ENCODE measurements at regions not wholly inside any gene's neighbourhood (a gene's known extent, or its start where the extent isn't known, plus 50 kb on each side); places are given as distances from the start of the nearest gene placed in this dataset.

GRCh38 chr2:217738061-217738460 is 264.7 kb downstream of the TNS1 start:
- no peak overlapping the region for H2AFZ ChIP-seq (ENCODE audit: low read depth)

GRCh38 chr2:217736776-217737550 is 265.8 kb downstream of the TNS1 start:
- Histone ChIP-seq H3K79me2 (ENCODE audit: insufficient read depth) (no peaks in the 10 kb centered on the region), H3K4me1 (ENCODE audit: control insufficient read depth in 1 of 2, insufficient read depth in 2 of 2, low read depth in 1 of 2, low read length in 1 of 2) (peaks cover 16 to 25% of the 10 kb centered on the region in 2 experiments; a peak in 3 of 4 replicates), H4K20me1 (ENCODE audit: insufficient read depth) (no peaks in the 10 kb centered on the region), H3K4me2 (no peak overlapping the region), H3K4me3 (ENCODE audit: low read depth in 2 of 2, low read length in 1 of 2) (no peak overlapping the region), H3K9me2 (no peaks in the 10 kb centered on the region), H3K36me3 (replicated peaks in 1 of 2; ENCODE audit: control insufficient read depth in 1 of 2, insufficient read depth in 2 of 2, low read length in 1 of 2) (no peaks in the 10 kb centered on the region), H3K9ac (no peak overlapping the region), H3K27ac (ENCODE audit: low read depth in 2 of 2, low read length in 1 of 2) (no peak overlapping the region), H3F3A (replicated peaks; ENCODE audit: insufficient read depth) (peaks cover 7% of the 10 kb centered on the region), H2AFZ (ENCODE audit: low read depth) (no peak overlapping the region), H3K9me3 (no peaks in the 10 kb centered on the region), H3K27me3 (ENCODE audit: insufficient read depth) (no peaks in the 10 kb centered on the region)
- ChIA-PET CTCF (interaction anchor here (0.8 to 1.4 kb wide), 2 partner anchors 19 to 24 kb away, joined by 4 to 5 read pairs; no protein-coding TSS in a partner anchor), POLR2A (no interaction called here)
- 79% methylated on average over 3 of the region's 3 CpGs for WGBS (ENCODE audit: low lambda C conversion rate)
- no peak for DNase-seq
- TF ChIP-seq POLR2AphosphoS5 (IDR thresholded peaks at IDR 0.05; ENCODE audit: low read depth, low read length) (no peak), REST (IDR thresholded peaks at IDR 0.05; ENCODE audit: low read depth, low read length) (no peak), PBX3 (IDR thresholded peaks at IDR 0.05) (no peak), MAX (IDR thresholded peaks at IDR 0.05; ENCODE audit: low read depth) (no peak), JUND (IDR thresholded peaks at IDR 0.05) (no peak), MXI1 (IDR thresholded peaks at IDR 0.05; ENCODE audit: low read depth, low read length) (no peak), SIN3A (IDR thresholded peaks at IDR 0.05; ENCODE audit: borderline replicate concordance, low read depth, low read length) (no peak)

More at GRCh38 chr2:217738061-217738460, 264.7 kb downstream of the TNS1 start:
- Histone ChIP-seq H3K79me2 (ENCODE audit: insufficient read depth) (no peaks in the 10 kb centered on the region), H3K27me3 (ENCODE audit: insufficient read depth) (no peaks in the 10 kb centered on the region), H3K36me3 (replicated peaks in 1 of 2; ENCODE audit: control insufficient read depth in 1 of 2, insufficient read depth in 2 of 2, low read length in 1 of 2) (no peaks in the 10 kb centered on the region), H3K4me2 (no peak overlapping the region), H3K9ac (no peak overlapping the region), H4K20me1 (ENCODE audit: insufficient read depth) (no peaks in the 10 kb centered on the region), H3K4me3 (ENCODE audit: low read depth in 2 of 2, low read length in 1 of 2) (no peak overlapping the region), H3K4me1 (ENCODE audit: control insufficient read depth in 1 of 2, insufficient read depth in 2 of 2, low read depth in 1 of 2, low read length in 1 of 2) (peaks cover 7 to 19% of the 10 kb centered on the region in 2 experiments; a peak in 3 of 4 replicates), H3K9me2 (no peaks in the 10 kb centered on the region), H3F3A (replicated peaks; ENCODE audit: insufficient read depth) (no peaks in the 10 kb centered on the region), H3K9me3 (no peaks in the 10 kb centered on the region), H3K27ac (ENCODE audit: low read depth in 2 of 2, low read length in 1 of 2) (no peak overlapping the region)
- DNase-seq, result no peak
- TF ChIP-seq USF2 (IDR thresholded peaks at IDR 0.05; ENCODE audit: borderline replicate concordance, low read depth, low read length), result no peak
- no peak for TF ChIP-seq YY1 (IDR thresholded peaks at IDR 0.05; ENCODE audit: low read depth)
- TF ChIP-seq MEF2A (IDR thresholded peaks at IDR 0.05; ENCODE audit: borderline replicate concordance, low read depth), result no peak
- no peak for TF ChIP-seq CHD2 (IDR thresholded peaks at IDR 0.05; ENCODE audit: low read length, partially characterized antibody)
- TF ChIP-seq JUND (IDR thresholded peaks at IDR 0.05), result no peak
- no peak for TF ChIP-seq MAX (IDR thresholded peaks at IDR 0.05; ENCODE audit: low read depth)
- TF ChIP-seq IRF3 (IDR thresholded peaks at IDR 0.05; ENCODE audit: low read depth, low read length), result no peak
- no peak for TF ChIP-seq PBX3 (IDR thresholded peaks at IDR 0.05)
- ChIA-PET CTCF (interaction anchor here (1.4 kb wide), 1 partner anchor 25 kb away, joined by 5 read pairs; no protein-coding TSS in a partner anchor), POLR2A (no interaction called here)
- 80% methylated on average over 3 of the region's 3 CpGs for WGBS (ENCODE audit: low lambda C conversion rate)
